Lower leg skin (tissue), 3 donors: ENCODE measurements at regions not wholly inside any gene's neighbourhood (a gene's known extent, or its start where the extent isn't known, plus 50 kb on each side); places are given as distances from the start of the nearest gene placed in this dataset.
"Not testable (repeated sequence)": the region's sequence is repeated elsewhere in the genome, so short reads cannot be mapped to it uniquely, and the experiment has no call there.

Experiments used
- CTCF ChIP-seq, 3 donors: fragments of 450-650 bp; IDR thresholded peaks; one replicate each; pipeline ENCODE4 v1.5.1; 2016; ENCODE audit warnings: antibody characterized with exemption in 3 of 3, mild to moderate bottlenecking in 3 of 3, moderate library complexity in 2 of 3
- POLR2A ChIP-seq, 2 donors: fragments of 450-650 bp; IDR thresholded peaks; one replicate each; pipeline ENCODE4 v1.6.1; 2016 to 2017; ENCODE audit warnings: antibody characterized with exemption in 2 of 2, mild to moderate bottlenecking in 1 of 2, moderate library complexity in 1 of 2

- TF ChIP-seq CTCF, POLR2A (IDR thresholded peaks at IDR 0.05): not testable (repeated sequence)
Observed at GRCh38 chr2:111454404-111454803, 333.7 kb downstream of the BCL2L11 start.
